ENCODE measurements at regions not wholly inside any gene's neighbourhood (a gene's known extent, or its start where the extent isn't known, plus 50 kb on each side); places are given as distances from the start of the nearest gene placed in this dataset.

- no peak for TF ChIP-seq CTCF (conservative IDR thresholded peaks at IDR 0.05)
- H4K91ac ChIP-seq (ENCODE audit: insufficient read length, low read depth, low read length): no peak overlapping the region
- no peak overlapping the region for H2BK5ac ChIP-seq (ENCODE audit: insufficient read length, low read length)
- H3K23me2 ChIP-seq (ENCODE audit: insufficient read length, low read depth, low read length, poor library complexity, severe bottlenecking): peaks cover 13% of the 10 kb centered on the region
- H3K79me2 ChIP-seq (ENCODE audit: insufficient read depth, low read length): no peaks in the 10 kb centered on the region
- H3K9me3 ChIP-seq (ENCODE audit: control insufficient read depth, low read depth, low read length): peaks cover 20% of the 10 kb centered on the region
- H3K9me3 Mint-ChIP-seq: peaks cover 69 to 70% of the 10 kb centered on the region in 2 experiments
- H3K27me3 ChIP-seq (ENCODE audit: insufficient read depth, low read length): peaks cover 46% of the 10 kb centered on the region; the same call in 1 of the 2 replicates
- no peak overlapping the region for H2AK5ac ChIP-seq (ENCODE audit: insufficient read length, low read length)
- no peak overlapping the region for H3K14ac ChIP-seq (ENCODE audit: insufficient read depth, low read length)
- peak overlapping the region; percentile 62 to 87 for H3K4me3 Mint-ChIP-seq
- H3K79me1 ChIP-seq (ENCODE audit: insufficient read depth, low read depth, low read length, poor library complexity, severe bottlenecking): no peaks in the 10 kb centered on the region
- peak; percentile 37 for DNase-seq
- no peak overlapping the region for H3K9ac ChIP-seq (ENCODE audit: extremely low read depth, insufficient read length, low read length)
- WGBS (ENCODE audit: extremely low coverage, insufficient read length, low lambda C conversion rate): no CpG with 5 or more reads among the region's 30 CpGs
- no peak overlapping the region for H3T11ph ChIP-seq (ENCODE audit: low read length)
- no peak overlapping the region for H3K23ac ChIP-seq (ENCODE audit: insufficient read length, low read depth, low read length)
- H3K27me3 Mint-ChIP-seq (ENCODE audit: low read depth): peaks cover 97% of the 10 kb centered on the region
- no peak overlapping the region for H3K18ac ChIP-seq (ENCODE audit: insufficient read length, low read depth, low read length)
- H3K27ac ChIP-seq (ENCODE audit: insufficient read length, low read depth, low read length): no peak overlapping the region
- H2AFZ ChIP-seq (ENCODE audit: low read length): no peak overlapping the region
- no peak overlapping the region for H2BK120ac ChIP-seq (ENCODE audit: low read depth, low read length, poor library complexity, severe bottlenecking)
- no peak overlapping the region for H4K8ac ChIP-seq (replicated peaks; ENCODE audit: insufficient read length, low read depth, low read length)
- H3K4me1 Mint-ChIP-seq: peaks cover 7 to 10% of the 10 kb centered on the region in 2 experiments; a peak in 3 of 4 replicates
- peak overlapping the region; percentile 60 for H3K4me2 ChIP-seq (ENCODE audit: insufficient read depth, insufficient read length, low read length)
- no peak overlapping the region for H2BK20ac ChIP-seq (ENCODE audit: low read depth, low read length, poor library complexity, severe bottlenecking)
- H4K5ac ChIP-seq (ENCODE audit: insufficient read length, low read depth, low read length): no peak overlapping the region
- H3K56ac ChIP-seq (ENCODE audit: insufficient read length, low read depth, low read length): no peak overlapping the region
- H2BK12ac ChIP-seq (ENCODE audit: insufficient read length, low read depth, low read length): no peak overlapping the region
- H3K4me1 ChIP-seq (ENCODE audit: insufficient read depth, low read length): no peaks in the 10 kb centered on the region
- H3K27ac Mint-ChIP-seq: no peak overlapping the region
- peaks cover 0 to 4% (median 3%) of the 10 kb centered on the region in 3 experiments; a peak in 2 of 7 replicates for H3K36me3 Mint-ChIP-seq (ENCODE audit: insufficient read depth in 1 of 3, low read depth in 3 of 3)
- no peak overlapping the region for H3K4ac ChIP-seq (ENCODE audit: low read depth, low read length)
- no peak overlapping the region for H2BK15ac ChIP-seq (ENCODE audit: low read depth, low read length)
- no peaks in the 10 kb centered on the region for H4K20me1 ChIP-seq (ENCODE audit: control insufficient read depth, insufficient read depth, insufficient read length)
These were observed 62.9 kb downstream of the RHOXF2B start for GRCh38 chrX:120014354-120015130.

Measured in H9 (cell line).